Brain pericyte (primary cell): ENCODE measurements at regions not wholly inside any gene's neighbourhood (a gene's known extent, or its start where the extent isn't known, plus 50 kb on each side); places are given as distances from the start of the nearest gene placed in this dataset.

Experiments used
- DNase-seq: peaks from one replicate; pipeline ENCODE4 v3.0.0-alpha.2; 2012; ENCODE audit warnings: low read depth, low spot score

- DNase-seq, result no peak
Observed at GRCh38 chr20:10863337-10864060, 189.7 kb upstream of the JAG1 start.

- no peak for DNase-seq
Observed at GRCh38 chr20:10864076-10864672, 190.4 kb upstream of the JAG1 start.

GRCh38 chr20:10868299-10868698 is 194.5 kb upstream of the JAG1 start:
- DNase-seq, result no peak

GRCh38 chr20:10873026-10873425 is 199.2 kb upstream of the JAG1 start:
- no peak for DNase-seq

- DNase-seq, result no peak
Observed at GRCh38 chr20:10875653-10876052, 201.9 kb upstream of the JAG1 start.

GRCh38 chr20:10876558-10876957 is 202.8 kb upstream of the JAG1 start:
- no peak for DNase-seq

GRCh38 chr20:10877342-10877741 is 203.5 kb upstream of the JAG1 start:
- DNase-seq, result no peak

- no peak for DNase-seq
Observed at GRCh38 chr20:10883166-10883565, 209.4 kb upstream of the JAG1 start.

GRCh38 chr20:10893321-10893720 is 219.5 kb upstream of the JAG1 start:
- DNase-seq, result no peak

- DNase-seq, result no peak
Observed at GRCh38 chr20:10897336-10897735, 223.5 kb upstream of the JAG1 start.

- DNase-seq, result no peak
Observed at GRCh38 chr20:10898552-10898951, 224.8 kb upstream of the JAG1 start.

- DNase-seq, result no peak
Observed at GRCh38 chr20:10902174-10902573, 228.4 kb upstream of the JAG1 start.

- no peak for DNase-seq
Observed at GRCh38 chr20:10902576-10903282, 228.9 kb upstream of the JAG1 start.

GRCh38 chr20:10906834-10907233 is 233.0 kb upstream of the JAG1 start:
- DNase-seq, result no peak

- DNase-seq, result no peak
Observed at GRCh38 chr20:10909803-10910202, 236.0 kb upstream of the JAG1 start.

- DNase-seq, result no peak
Observed at GRCh38 chr20:10910535-10911178, 236.9 kb upstream of the JAG1 start.

GRCh38 chr20:10911298-10911697 is 237.5 kb upstream of the JAG1 start:
- DNase-seq, result no peak

GRCh38 chr20:10915815-10916214 is 242.0 kb upstream of the JAG1 start:
- DNase-seq, result no peak

GRCh38 chr20:10916312-10916711 is 242.5 kb upstream of the JAG1 start:
- DNase-seq, result no peak

GRCh38 chr20:10917826-10918225 is 244.0 kb upstream of the JAG1 start:
- no peak for DNase-seq

GRCh38 chr20:10919396-10920140 is 245.8 kb upstream of the JAG1 start:
- DNase-seq, result no peak

GRCh38 chr20:10920396-10920795 is 246.6 kb upstream of the JAG1 start:
- no peak for DNase-seq
